Stomach (tissue), 8 donors: ENCODE measurements at regions not wholly inside any gene's neighbourhood (a gene's known extent, or its start where the extent isn't known, plus 50 kb on each side); places are given as distances from the start of the nearest gene placed in this dataset.

ENCODE experiments used
- DNase-seq, 2 donors: peaks; one replicate each; pipeline versions ENCODE4 v3.0.0 to v3.0.0-alpha.2; 2013 to 2019
- H3K27ac ChIP-seq, 5 donors: fragments of 200-600 bp in 4 of 5; sonication (generic) in 4 of 5; one replicate each; pipeline ENCODE4 v1.5.1; 2013 to 2019; ENCODE audit warnings: mild to moderate bottlenecking in 1 of 5, moderate library complexity in 1 of 5
- H3K27me3 ChIP-seq, 3 donors: fragments of 200-600 bp; sonication (generic); one replicate each; pipeline ENCODE4 v1.5.1; 2017 to 2019; ENCODE audit warnings: mixed run types in 1 of 3
- H3K36me3 ChIP-seq, 4 donors: fragments of 200-600 bp; sonication (generic); 1 replicate in 3 of 4; 2 replicates in 1 of 4; pipeline ENCODE4 v1.5.1; 2016 to 2019
- H3K4me1 ChIP-seq, 4 donors: fragments of 200-600 bp; sonication (generic); one replicate each; pipeline ENCODE4 v1.5.1; 2016 to 2019
- H3K4me3 ChIP-seq, 4 donors: fragments of 200-600 bp; sonication (generic) in 3 of 4; one replicate each; pipeline ENCODE4 v1.5.1; 2016 to 2019; ENCODE audit warnings: mild to moderate bottlenecking in 1 of 4
- H3K9me3 ChIP-seq, 4 donors: fragments of 200-600 bp; sonication (generic); one replicate each; pipeline ENCODE4 v1.5.1; 2016 to 2019
- EP300 ChIP-seq: sonication (generic); formaldehyde crosslinking; IDR thresholded peaks from one replicate; pipeline ENCODE4 v1.6.1; 2017; ENCODE audit warnings: antibody characterized with exemption
- POLR2A ChIP-seq, 4 donors: fragments of 450-650 bp; IDR thresholded peaks; one replicate each; pipeline ENCODE4 v1.6.1; 2016; ENCODE audit warnings: antibody characterized with exemption in 4 of 4, control low read depth in 2 of 4, mild to moderate bottlenecking in 1 of 4, moderate library complexity in 1 of 4
- POLR2AphosphoS5 ChIP-seq, 3 donors: sonication (generic); formaldehyde crosslinking; IDR thresholded peaks; one replicate each; pipeline ENCODE4 v1.6.1; 2016; ENCODE audit warnings: antibody characterized with exemption in 3 of 3
- WGBS, 5 donors: extraction: QIAGEN DNeasy Blood & Tissue Kit in 3 of 5; methylation state at CpG; one replicate each; pipeline versions ENCODE4 v1.1.5 to v1.1.7; 2013 to 2018; 5-methylcytosine and 5-hydroxymethylcytosine counted together
- intact Hi-C: fragments of 100-400 bp; cut with DNase I; formaldehyde crosslinking; loops from one replicate; pipeline ENCODE4 v1.15.1; 2023; ENCODE audit warnings: low total_unique reads
- TF ChIP-seq, protein P1 (sequence below), 7 experiments: fragments of 450-650 bp in 4 of 7; fragments of 200-600 bp in 3 of 7; sonication (generic) in 3 of 7; IDR thresholded peaks; one replicate each; pipeline ENCODE4 v1.5.1; 2016 to 2019; ENCODE audit warnings: antibody characterized with exemption in 7 of 7, control low read depth in 2 of 7, mild to moderate bottlenecking in 1 of 7
- donor health status: healthy with polysubstance abuse.
- donor health status: Bipolar disorder and iron deficiency.
- donor health status: healthy.

DNA sequence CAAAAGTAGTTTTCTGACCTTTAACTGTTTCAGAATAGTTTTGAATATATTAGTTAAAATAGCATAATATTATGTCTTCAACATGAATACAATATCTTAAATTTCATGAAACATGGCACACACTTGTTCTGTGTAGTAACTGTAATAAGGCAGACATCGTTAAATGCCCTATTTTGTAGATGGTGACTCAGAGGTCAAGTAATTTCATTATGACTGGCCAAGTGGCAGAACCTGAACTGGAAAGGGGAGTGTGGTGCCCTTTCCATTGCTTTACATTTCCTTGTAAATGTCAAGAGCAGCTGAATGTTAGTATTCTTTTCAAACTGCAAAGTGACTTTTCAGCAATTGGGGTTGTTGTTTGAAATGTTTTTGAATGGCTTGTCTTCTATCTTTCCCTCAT lies 201.2 kb upstream of the CDKN2B start:
- DNase-seq = peak in 1 of 2 donors; percentile 28
- WGBS, 5 donors = 21 to 53% (median 36%) methylated on average over 1 of the region's 1 CpG
- intact Hi-C loops = no loop called here
- H3K27ac ChIP-seq = peak overlapping the region in 1 of 5 donors; percentile 21
- H3K36me3 ChIP-seq = no peaks in the 10 kb centered on the region
- TF ChIP-seq, protein P1, sequence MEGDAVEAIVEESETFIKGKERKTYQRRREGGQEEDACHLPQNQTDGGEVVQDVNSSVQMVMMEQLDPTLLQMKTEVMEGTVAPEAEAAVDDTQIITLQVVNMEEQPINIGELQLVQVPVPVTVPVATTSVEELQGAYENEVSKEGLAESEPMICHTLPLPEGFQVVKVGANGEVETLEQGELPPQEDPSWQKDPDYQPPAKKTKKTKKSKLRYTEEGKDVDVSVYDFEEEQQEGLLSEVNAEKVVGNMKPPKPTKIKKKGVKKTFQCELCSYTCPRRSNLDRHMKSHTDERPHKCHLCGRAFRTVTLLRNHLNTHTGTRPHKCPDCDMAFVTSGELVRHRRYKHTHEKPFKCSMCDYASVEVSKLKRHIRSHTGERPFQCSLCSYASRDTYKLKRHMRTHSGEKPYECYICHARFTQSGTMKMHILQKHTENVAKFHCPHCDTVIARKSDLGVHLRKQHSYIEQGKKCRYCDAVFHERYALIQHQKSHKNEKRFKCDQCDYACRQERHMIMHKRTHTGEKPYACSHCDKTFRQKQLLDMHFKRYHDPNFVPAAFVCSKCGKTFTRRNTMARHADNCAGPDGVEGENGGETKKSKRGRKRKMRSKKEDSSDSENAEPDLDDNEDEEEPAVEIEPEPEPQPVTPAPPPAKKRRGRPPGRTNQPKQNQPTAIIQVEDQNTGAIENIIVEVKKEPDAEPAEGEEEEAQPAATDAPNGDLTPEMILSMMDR (IDR thresholded peaks at IDR 0.05) = no peak
- TF ChIP-seq EP300 (no peak), POLR2AphosphoS5 (IDR thresholded peaks at IDR 0.05) (no peak), POLR2A (IDR thresholded peaks at IDR 0.05) (no peak)
- H3K4me3 ChIP-seq = no peak overlapping the region
- H3K9me3 ChIP-seq = no peaks in the 10 kb centered on the region
- H3K4me1 ChIP-seq = peaks cover 0 to 8% (median 0%) of the 10 kb centered on the region in 4 donors
- H3K27me3 ChIP-seq = no peaks in the 10 kb centered on the region

DNA sequence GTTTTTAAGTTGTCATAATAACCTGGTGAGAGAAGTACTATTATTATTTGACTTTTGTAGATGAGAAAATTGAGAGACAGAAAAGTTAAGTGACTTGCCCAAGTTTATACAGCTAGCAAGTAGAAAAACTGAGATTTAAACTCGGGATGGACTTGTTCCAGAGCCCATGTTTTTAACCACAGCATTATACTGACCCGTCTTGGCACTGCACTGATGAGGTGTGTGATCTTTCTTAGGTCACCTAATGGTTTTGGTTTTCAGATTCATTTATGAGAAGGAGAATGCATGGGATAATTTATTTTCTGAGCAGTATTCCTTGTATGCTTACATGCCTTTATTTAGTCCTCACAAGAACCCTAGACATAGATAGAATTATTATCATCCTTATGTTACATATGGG lies 201.8 kb upstream of the CDKN2B start:
- H3K4me3 ChIP-seq = no peak overlapping the region
- intact Hi-C loops = no loop called here
- H3K27ac ChIP-seq = no peak overlapping the region
- no peaks in the 10 kb centered on the region for H3K27me3 ChIP-seq
- no peaks in the 10 kb centered on the region for H3K36me3 ChIP-seq
- H3K9me3 ChIP-seq = no peaks in the 10 kb centered on the region
- peaks cover 0 to 8% (median 0%) of the 10 kb centered on the region in 4 donors for H3K4me1 ChIP-seq
- no peak for DNase-seq
- TF ChIP-seq POLR2AphosphoS5 (IDR thresholded peaks at IDR 0.05) (no peak), EP300 (no peak), POLR2A (IDR thresholded peaks at IDR 0.05) (no peak)
- TF ChIP-seq, protein P1 (IDR thresholded peaks at IDR 0.05) = no peak
- 76 to 86% (median 83%) methylated on average over 2 of the region's 2 CpGs for WGBS, 5 donors

DNA sequence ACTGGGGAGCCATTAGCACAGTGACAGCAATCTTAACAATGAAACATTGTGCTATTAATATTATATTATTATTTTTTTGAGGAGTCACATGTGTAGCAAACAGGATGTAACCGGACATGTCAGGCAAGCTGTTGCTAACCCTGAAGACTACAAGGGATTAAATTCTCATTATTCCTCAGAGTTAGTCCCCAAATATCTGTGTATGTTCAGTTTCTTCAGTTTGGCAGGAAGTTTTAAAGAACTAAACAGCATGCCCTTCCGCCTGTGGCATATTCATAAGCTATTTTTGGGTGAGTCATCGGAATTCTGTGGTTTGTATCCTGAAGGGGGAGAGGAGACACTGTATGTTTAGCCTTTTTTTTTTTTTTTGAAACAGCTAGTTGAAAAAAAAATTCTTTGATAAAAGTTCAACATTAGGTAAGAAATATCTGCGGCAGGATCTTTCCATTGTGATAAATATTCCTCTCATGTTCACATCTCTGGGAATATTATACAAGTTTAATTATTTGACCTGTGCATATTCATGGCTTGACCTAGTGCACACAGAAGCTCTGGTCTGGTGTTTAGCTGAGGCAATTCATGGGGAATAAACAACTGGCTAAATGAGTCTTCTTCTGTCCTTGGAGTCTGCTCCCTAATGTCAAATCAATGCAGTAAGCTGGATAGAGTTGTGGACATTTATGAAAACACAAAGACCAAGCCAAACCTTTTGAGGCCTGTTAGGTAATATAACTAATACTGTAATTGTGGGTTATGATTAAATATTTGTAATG lies 202.7 kb upstream of the CDKN2B start:
- Histone ChIP-seq H3K4me1 (peaks cover 0 to 8% (median 0%) of the 10 kb centered on the region in 4 donors), H3K9me3 (no peaks in the 10 kb centered on the region), H3K36me3 (no peaks in the 10 kb centered on the region), H3K27me3 (no peaks in the 10 kb centered on the region), H3K4me3 (no peak overlapping the region), H3K27ac (peak overlapping the region in 1 of 5 donors; percentile 23)
- intact Hi-C loops = no loop called here
- peak in 1 of 2 donors; percentile 24 for DNase-seq
- TF ChIP-seq, protein P1 (IDR thresholded peaks at IDR 0.05) = no peak
- TF ChIP-seq EP300 (no peak), POLR2A (IDR thresholded peaks at IDR 0.05) (no peak), POLR2AphosphoS5 (IDR thresholded peaks at IDR 0.05) (no peak)
- WGBS, 5 donors = 30 to 46% (median 35%) methylated on average over 4 of the region's 4 CpGs

DNA sequence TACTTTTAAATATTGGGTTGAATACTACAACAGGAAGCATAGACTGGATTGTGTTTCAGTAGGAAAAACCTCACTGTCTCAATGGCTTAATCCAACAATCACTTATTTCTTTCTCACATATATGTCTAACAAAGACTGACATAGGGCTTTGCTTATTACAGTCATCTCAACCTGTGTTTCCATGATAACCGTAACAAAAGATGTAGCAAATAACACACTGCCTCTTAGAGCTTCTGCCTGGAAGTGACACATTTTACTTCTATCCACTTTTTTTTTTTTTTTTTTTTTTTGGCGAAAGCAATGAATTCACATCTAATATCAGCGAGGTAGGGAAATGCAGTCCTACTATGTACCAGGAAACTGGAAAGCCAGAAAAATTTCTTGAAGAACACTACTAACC lies 204.9 kb upstream of the CDKN2B start:
- intact Hi-C loops = no loop called here
- TF ChIP-seq EP300 (no peak), POLR2A (IDR thresholded peaks at IDR 0.05) (no peak), POLR2AphosphoS5 (IDR thresholded peaks at IDR 0.05) (no peak)
- TF ChIP-seq, protein P1 (IDR thresholded peaks at IDR 0.05) = no peak
- H3K9me3 ChIP-seq = no peaks in the 10 kb centered on the region
- H3K27ac ChIP-seq = no peak overlapping the region
- no peaks in the 10 kb centered on the region for H3K27me3 ChIP-seq
- H3K4me1 ChIP-seq = peaks cover 0 to 3% (median 0%) of the 10 kb centered on the region in 4 donors
- no peaks in the 10 kb centered on the region for H3K36me3 ChIP-seq
- H3K4me3 ChIP-seq = no peak overlapping the region
- WGBS, 5 donors = 88 to 94% (median 91%) methylated on average over 3 of the region's 3 CpGs
- no peak for DNase-seq
